ENCODE measurements at regions not wholly inside any gene's neighbourhood (a gene's known extent, or its start where the extent isn't known, plus 50 kb on each side); places are given as distances from the start of the nearest gene placed in this dataset.

DNA sequence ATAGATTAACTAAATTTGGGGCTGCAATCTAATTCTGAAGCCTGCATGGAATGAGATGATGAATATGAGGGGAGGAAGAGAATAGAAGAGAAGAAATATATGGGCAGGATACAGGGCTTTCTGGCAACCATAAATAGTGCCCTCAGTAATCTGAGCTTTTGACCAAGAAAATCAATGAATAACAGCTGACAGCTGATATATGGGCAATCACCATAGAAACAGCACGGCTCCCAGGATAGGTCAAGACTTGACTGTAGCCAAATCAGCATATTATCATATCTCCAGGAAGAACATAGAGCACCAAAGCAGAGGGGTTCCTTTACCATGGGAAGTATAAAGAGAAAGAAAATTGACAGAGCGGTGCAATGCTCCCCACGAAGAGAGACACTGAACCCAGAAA is 643.8 kb upstream of the TENM4 start:
- DNase-seq, result no peak

DNA sequence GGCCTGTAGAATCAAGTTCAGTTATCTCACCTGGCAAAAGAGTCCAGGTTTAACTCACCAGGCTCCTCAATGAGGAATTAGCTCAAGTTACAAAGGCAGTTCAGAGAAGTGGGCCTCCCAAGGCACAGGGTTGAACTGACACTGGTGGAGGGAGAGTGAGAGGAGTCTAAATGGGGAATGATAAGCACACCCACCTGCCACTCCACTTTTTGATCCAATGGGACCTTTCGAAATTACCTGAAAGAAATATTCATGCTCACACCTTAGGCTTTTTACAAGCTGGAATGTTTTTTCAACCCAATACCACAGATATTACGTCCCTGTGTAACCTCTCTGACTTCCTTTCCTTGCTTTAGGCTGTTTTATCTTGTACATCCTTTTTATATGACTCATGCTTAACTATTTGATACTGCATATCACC is 642.7 kb upstream of the TENM4 start:
- no peak for DNase-seq

GRCh38 chr11:80082406-80082805 is 641.6 kb upstream of the TENM4 start:
- DNase-seq, result no peak

- DNase-seq, result no peak
Measured at GRCh38 chr11:80077113-80077512, 636.3 kb upstream of the TENM4 start.

- DNase-seq, result no peak
Measured at GRCh38 chr11:80074837-80075236, 634.0 kb upstream of the TENM4 start.

- no peak for DNase-seq
Measured at GRCh38 chr11:80066291-80066690, 625.5 kb upstream of the TENM4 start.

DNA sequence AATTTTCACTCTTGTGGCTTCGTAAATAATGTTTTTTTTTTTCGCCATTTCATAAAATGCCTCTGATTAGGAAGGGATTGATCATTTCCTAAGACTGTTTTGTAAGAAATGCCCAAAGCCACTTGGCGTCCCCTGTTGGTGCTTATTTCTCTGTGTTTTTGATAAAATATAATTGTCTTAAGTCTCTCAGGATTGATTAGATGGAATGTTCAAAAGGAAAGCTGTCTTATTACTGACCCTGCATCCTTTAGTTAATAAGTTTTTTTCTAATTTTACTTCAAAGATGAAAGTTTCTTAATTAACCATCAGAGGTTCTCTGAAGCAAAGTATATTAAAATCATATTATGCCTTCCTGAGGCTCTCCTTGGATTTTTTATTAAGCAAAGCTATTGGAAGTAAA is 624.3 kb upstream of the TENM4 start:
- DNase-seq, result no peak

- DNase-seq, result no peak
Measured at GRCh38 chr11:80061056-80061455, 620.2 kb upstream of the TENM4 start.

GRCh38 chr11:80054582-80055165 is 613.8 kb upstream of the TENM4 start:
- DNase-seq, result no peak

DNA sequence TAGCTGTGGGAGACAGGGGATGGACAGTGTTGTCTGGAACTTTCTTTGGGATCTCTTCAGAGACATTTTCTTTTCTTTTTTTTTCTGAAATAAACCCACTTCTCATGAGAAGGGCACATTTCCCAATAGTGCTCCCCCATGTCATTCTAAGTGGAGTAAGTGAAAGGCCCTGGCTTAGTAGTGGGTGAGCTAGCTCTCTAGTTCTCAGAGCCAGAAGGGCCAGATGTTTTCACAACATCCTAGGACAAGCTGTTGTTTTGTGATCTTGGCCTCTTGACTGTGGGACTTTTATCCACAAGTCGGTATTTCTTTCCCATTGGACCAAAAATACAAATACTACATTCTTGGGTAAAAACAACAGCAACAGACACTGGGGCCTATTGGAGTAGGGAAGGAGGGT is 607.7 kb upstream of the TENM4 start:
- no peak for DNase-seq

DNA sequence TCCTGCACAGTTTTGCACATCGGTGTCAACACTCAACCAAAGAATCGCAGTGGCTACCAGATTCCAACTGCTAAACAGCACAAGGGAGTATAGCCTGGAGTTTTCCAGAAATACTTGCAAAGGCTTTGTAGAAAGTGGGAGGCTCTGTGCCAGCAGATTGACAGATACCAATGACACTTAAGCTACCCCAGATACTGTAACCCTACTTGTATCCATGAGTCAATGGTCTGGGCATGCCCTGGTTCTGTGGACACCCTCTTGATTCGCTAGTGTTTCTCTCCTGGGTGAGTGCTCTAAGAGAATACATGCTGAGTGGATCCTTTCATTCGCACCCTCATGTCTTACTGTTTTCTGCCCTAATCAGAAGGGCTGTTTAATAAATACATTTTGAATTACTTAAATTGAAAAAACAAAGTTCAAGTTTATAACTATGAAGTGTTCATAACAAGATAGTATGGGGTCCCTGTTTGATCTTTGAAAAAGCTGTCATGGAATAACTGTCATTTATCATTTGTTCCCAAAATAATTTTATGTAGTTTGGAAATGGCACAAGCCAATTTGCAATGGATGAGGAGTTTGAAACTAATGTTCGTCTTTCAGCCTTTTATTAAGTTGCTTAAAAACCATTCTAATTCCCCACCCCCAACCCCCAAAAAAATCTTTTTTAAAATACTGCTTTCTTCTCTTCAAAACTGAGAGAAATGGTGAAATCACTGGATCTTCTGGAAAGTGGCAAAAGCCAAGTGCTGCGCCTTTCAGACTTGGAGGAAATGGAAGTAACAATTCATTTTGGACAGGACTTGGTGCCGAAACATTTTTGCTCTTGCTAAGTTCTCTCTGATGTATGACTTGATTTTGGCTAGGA is 600.5 kb upstream of the TENM4 start:
- no peak for DNase-seq

DNA sequence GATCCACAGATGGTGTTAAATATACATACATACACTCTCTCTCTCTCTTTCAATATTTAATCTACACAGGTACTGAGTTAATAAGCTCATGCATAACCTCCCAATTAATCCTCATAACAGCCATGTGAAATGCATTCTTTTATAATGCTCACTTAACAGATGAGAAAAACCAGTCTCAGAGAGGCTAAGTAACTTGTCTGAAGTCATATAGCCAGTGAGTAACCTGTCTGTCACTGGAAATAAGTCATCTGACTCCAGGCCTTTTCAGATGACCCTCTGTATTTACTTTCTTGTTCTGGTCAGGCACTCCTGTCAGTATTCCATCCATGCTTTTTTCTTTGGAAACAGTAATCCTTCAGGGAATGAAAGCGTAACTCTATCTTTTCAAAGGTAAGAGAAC is 594.0 kb upstream of the TENM4 start:
- no peak for DNase-seq

- no peak for DNase-seq
Measured at GRCh38 chr11:80031014-80031600, 590.3 kb upstream of the TENM4 start.

- DNase-seq, result no peak
Measured at GRCh38 chr11:80028998-80029397, 588.2 kb upstream of the TENM4 start.

GRCh38 chr11:80024119-80024518 is 583.3 kb upstream of the TENM4 start:
- DNase-seq, result no peak

DNA sequence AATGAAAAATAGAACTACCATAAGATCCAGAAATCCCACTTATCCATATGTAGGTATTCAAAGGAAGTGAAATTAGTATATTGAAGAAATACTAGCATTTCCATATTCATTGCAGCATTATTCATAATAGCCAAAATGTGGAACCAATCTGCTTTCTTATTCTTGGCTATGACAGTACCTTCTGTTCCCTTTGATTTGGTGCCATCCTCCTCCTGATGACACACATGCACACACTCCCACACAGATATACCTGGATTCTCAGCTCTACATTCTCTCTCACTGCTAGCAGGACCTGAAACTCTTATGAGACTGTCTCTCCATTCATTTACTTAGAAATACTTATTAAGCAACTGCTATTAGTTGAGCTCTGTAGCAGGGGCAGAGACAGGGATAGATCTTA is 582.6 kb upstream of the TENM4 start:
- DNase-seq, result no peak

DNA sequence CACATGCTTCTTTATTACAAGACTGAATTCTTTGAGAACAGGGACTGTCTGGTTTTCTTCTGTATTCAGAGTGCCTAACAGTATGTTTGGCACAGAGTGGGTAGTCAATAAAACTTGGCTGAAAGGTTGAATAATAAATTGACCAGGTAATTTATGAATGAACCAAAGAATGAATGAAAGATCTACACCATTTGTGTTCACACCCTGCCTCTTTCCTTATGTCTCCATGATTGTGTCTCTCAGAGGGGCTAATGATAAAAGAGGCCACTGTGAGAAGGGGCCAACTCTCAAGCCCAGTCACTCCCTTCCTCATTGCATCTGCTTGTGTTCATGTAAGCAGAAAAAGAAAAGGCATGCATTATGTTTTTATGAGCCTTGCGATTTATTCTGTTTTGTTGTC is 569.7 kb upstream of the TENM4 start:
- DNase-seq, result no peak

GRCh38 chr11:80009081-80009480 is 568.3 kb upstream of the TENM4 start:
- DNase-seq, result no peak

- DNase-seq, result no peak
Measured at GRCh38 chr11:80007616-80008015, 566.8 kb upstream of the TENM4 start.

DNA sequence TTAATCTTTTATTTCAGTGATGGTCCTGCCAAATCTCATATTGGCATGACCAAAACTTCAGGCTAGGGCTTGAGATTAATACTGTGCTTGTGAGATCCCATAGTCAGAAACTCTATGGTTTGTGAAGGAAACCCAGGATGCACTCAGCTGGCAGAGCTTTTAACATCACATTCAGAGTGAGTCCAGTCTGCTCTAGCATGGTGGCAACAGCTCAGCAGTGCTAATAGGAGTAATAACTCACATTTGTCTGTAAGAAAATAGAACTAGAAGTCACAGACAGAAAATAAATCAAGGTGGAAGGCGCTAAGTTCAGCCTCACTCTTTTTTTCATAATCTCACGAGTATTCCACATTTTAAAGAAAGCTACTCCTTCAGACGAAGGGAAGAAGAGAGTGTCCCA is 549.3 kb upstream of the TENM4 start:
- no peak for DNase-seq

- no peak for DNase-seq
Measured at GRCh38 chr11:79982185-79982584, 541.4 kb upstream of the TENM4 start.

DNA sequence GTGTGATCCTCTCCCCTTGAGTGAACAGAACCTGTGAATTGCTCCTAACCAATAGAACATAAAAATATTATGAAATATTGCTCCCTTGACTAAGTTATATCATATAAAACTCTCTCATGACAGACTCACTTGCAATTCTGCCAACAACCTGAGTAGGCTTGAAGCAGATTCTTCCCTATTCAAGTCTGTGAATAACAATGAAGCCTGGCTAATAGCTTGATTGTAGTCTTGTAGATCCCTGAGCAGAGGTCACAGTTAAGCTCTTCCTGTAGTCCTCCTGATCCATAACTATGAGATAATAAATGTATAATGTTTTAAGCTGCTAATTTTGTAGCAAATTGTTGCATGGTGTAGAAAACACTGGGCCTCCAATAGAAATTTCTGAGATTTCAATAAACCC is 540.1 kb upstream of the TENM4 start:
- DNase-seq, result no peak

- DNase-seq, result no peak
Measured at GRCh38 chr11:79973721-79974617, 533.1 kb upstream of the TENM4 start.
